GM19438 (cell line): ENCODE measurements at regions not wholly inside any gene's neighbourhood (a gene's known extent, or its start where the extent isn't known, plus 50 kb on each side); places are given as distances from the start of the nearest gene placed in this dataset.

Source experiments
- ATAC-seq: cut with Tn5 transposase; IDR thresholded peaks from one replicate; pipeline ENCODE4 v1.9.1; 2021; ENCODE audit warnings: low read depth; ENCODE audit not compliant: unreplicated experiment

DNA sequence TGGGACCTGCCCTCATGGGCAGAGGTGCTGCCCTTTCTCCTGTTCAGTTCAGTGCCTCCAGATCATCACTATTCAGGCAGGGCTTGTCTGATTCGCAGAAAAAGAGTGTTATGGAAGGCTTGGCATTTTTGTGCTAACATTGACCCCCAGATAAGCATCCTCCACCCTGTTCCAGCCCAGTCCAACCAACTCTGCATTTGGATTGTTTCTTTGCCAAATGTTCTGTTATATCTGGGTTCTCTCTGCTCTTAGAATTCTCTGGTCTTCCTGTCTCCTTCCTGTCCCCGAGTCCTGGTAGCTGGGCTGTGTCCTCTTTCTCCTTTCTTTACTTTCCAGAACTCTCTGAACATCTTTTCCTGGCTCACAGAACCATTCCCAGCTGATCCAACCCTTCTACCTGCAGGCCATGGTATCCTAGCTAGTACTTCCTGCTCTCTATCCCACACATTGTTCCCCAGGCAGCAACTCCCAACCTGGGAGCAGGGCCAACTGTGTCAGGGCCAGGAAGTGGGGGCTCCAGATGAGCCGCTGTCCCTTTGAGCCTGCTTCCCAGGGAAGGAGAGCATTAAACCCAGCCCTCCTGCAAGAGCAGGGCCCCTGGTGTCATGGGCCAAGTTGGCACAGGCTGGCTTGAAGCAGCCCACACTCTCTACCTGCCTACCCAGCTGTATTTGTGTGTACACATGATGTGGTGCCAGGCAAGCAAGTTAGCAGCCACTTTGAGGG lies 280.7 kb upstream of the CADM1 start:
- no peak for ATAC-seq

DNA sequence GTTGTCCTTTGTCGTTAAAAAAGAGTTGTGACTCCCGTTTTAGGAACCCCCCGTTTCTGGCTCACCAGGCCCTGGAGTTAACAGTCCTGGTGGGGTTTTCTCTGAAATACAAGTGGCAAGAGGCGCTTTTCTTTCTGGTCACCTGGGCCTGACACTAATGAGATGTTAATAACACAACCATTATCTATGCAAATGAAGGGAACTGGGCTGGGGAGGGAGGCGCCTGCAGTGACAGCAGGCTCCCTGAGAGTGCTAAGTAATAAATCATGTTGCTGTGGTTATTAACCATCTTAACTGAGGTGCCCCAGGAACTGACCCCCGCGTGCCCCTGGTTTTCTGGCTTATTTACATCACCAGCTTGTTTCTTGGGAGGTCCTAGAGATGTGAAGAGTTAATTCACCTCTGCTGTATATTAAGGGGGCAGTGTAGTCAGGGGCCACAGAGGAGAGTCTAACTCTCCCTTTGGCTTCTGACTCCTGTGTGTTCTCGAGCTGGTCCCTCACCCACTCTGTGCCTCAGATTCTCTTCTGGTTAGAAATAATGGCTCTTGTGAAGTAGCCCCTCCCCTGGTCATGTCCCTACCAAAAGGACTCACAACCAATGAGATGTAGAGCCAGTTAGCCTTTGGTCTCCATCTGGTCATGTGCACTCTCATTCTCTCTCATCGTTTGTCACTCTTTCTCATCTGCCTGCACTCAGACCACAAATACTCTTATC lies 276.6 kb upstream of the CADM1 start:
- ATAC-seq = no peak

DNA sequence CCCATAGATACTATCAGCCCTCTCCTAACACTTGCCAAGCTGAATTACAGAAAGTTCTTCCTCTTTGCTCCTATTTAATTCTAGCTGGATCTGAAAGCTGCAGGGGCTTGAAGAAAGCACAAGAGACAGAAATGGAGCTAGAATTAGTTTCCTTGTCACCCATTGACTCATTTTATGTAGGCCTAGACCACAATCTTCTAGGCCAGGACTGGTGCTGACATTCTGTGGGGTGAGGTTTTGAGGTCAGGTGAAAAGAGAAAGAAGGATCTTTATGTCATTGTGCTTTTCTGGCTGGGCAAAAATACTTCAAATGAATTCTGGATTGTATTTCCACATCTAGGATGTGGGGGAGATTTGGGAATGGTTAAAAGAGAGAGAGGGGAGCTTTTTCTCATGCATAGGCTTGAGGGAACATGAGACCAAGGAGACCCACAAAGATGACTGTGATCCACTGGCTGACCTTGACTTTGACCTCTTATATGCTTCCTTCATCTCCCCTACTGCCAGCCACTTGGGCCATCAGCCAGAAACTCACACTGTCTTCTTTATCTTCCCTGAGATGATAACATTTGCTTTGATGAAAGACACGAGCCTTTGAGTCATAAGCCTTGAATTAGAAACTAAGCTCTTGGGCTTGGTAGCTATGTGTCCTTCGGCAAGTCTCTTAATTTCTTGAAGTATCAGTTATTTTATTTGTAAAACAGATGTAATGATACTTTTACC lies 274.9 kb upstream of the CADM1 start:
- no peak for ATAC-seq

DNA sequence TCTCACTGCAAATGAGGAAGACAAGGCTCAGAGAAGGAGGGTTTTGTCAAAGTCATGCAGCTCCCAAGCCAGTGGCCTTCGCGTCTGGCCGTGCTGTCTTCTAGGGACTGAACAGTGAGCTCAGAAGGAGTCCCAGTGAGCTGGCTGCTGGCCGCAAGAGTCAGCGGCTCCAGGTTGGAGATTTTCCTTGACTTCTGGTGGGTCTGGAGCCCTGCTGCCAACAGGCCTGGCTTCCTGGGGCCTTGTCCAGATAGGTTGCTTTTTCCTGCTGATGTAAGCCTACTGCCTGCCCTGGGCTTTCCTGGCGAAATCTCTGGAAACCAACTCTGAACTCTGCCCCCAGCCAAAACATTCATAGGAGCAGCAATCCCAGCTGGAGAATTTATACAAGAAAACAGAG lies 272.7 kb upstream of the CADM1 start:
- ATAC-seq = no peak

DNA sequence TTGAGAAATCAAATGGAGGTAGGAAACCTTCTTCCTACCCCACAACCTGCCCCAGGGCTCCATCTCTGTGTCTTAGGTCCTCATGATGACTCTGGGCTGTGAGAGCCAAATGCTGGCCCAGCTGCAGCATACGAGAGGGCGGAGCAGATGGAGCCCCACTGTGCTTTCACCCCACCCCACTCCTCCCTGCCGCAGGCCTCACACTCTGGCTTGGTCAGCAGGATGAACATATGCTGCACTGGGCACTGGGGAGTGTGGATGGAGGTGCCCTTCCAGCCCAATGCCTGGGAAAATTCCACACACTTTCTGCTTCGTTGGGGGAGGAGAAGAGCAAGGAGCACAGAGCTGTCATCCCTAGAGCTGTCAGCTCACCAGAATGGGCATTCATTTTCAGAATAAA lies 271.6 kb upstream of the CADM1 start:
- no peak for ATAC-seq

DNA sequence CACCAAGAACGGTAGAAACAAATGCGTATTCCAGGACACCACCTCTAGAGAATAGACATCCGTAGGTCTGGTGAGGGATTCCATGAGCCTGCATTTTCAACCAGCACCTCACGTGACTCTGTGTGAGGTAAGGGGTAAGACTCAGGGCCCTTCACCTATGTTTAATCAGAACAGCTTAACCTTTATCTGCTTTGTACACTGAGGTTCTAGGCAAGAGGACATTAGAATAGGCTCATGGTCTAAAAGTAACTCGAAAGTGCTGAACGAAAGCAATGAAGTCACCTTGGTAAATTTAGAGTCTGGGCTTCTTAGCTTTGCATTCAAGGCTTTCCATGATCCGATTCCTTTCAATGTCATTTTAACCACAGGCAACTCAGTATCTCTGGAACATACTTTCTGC lies 270.5 kb upstream of the CADM1 start:
- no peak for ATAC-seq

DNA sequence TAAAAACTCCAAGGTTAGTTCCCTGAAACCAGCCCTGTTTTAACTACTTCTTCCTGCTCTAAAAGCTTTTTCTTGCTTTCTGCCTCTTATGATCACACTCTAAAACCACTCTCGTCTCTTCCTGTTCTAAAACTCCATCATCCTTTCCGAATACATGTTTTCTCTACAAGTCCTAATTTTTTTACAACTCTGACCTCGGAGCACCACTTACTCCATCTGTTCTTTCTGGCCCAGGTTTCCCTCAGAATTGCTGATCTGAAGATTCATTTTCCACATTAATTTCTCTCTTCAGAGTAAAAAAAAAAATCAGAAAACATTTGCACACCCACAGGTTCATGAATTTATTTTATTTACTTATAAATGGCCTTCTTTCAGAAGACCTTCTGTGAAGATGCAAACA lies 265.7 kb upstream of the CADM1 start:
- no peak for ATAC-seq

DNA sequence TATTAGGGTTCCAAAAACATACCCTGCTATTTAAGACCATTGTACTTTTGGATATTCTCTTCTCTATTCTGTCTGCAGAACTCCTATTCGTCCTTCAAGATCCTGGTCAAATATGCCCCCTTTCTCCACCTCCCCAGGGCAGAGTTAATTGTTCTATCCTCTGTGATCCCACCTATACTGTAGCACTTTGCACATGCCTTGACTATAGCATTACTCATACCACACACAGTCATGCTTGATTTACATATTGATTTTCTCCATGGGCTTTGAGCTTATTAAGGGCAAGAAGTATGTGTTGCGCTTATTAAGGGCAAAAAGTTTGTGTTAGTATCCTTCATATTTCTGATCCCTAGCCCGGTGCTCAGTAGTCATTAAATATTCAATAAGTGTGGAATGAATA lies 263.7 kb upstream of the CADM1 start:
- ATAC-seq = no peak

DNA sequence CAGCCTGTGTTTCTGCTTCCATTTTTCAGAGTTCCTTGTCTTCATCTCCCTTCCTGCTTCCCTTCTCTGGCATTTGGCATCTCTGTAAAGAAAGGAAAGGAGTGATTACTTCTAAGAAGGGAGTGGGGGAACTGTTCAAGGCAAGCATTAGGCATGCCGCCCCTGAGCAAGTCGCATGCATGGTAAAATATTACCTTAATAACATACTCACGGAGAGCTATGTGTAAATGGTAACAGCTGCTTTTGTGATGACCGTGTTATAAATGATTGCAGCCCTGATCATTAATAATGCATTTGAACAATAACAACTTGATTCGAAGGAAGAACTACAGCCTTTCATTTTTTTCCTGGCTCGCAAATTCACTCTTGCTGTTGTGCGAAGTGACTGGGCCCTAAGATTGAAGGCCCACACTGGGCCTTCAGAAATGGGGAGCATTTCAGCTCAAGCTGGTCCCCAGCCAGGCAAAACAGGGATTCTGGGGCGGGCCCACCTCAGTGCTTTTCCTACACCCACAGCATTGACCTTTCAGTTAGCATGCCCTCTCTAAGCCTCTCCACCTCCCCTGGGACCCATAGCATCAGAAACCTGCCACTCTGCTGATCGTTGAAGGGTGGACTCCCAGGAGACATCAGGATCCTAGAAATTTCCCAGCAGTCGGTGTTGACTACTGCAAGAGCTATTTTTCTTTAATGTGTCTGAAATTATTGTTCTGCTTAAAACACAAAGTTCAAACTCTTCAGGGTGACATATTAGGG lies 263.0 kb upstream of the CADM1 start:
- ATAC-seq = no peak

DNA sequence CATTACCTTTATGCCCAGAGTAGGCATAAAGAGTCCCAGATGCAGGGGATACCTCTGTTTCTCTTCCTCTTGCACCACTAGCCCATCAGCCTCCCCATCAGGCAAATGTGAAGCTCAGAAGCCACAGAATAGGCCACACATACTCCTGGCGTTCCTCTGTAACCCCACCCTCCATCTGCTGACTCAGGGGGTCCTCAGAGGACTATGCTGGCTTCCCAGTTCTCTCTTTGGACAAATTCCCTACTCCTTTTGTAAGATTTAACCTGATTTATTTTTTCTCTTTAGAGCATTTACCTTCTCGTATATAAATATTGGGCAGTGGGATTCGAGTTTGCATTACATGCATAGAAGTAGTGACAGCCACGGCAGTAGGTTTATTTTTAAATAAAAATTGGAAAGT lies 262.3 kb upstream of the CADM1 start:
- ATAC-seq = no peak

DNA sequence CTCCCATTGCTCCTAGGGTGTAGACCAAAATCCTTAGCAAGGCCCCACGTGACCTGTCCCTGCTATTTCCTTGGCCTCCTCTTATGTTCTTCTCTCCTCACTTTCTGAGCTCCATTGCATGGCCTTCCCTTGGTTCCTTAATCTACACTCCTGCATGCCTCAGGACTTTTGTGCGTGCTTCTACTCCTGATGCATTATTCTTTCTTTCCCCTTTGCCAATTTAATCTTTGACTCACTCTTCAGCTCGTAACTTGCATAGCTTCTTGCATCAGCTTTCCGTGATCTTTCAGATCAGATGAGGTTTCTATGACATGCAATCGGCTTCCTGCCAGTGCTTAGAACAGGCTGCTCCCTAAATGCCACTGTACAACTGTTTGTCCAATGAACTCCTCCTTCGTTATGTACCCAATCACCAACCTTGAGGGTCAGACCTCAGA lies 261.6 kb upstream of the CADM1 start:
- ATAC-seq = no peak

DNA sequence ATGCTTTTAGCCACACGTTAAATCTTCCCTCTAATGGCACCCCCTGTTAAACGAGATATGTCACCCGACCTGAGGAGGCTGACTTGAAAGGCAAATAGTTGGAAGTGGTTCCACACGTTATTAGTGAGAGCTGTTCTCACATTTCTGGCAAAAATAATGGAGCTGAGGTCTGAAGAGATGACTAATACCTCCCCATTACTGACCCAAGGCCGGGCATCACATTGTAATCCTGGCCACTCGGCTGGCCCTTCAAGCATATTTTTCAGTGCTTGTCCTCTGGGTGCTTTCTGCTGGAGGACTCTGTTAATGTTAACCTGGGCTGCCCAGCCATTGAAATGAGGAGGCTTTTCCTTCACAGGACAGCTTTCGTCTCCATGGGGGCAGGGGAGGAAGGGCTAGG lies 260.0 kb upstream of the CADM1 start:
- no peak for ATAC-seq

DNA sequence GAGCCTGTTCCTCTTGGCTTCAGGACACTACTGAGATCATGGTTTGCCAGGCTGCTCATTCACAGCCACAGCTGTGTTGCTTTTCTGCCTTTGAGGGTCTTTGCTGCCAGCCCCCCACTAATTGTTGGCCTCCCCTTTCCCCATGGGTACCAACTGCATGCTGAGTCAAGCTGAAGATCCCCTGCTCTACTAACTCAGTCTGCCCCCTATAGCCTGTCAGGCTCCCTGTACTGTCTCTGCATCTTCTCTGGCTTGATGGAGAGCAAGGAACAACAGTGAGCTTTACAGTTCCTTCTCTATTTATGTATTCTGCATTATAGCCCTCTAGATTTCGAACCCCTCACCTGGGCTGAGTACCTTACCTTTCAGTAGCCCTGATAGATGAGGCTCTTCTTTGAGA lies 257.6 kb upstream of the CADM1 start:
- ATAC-seq = no peak

DNA sequence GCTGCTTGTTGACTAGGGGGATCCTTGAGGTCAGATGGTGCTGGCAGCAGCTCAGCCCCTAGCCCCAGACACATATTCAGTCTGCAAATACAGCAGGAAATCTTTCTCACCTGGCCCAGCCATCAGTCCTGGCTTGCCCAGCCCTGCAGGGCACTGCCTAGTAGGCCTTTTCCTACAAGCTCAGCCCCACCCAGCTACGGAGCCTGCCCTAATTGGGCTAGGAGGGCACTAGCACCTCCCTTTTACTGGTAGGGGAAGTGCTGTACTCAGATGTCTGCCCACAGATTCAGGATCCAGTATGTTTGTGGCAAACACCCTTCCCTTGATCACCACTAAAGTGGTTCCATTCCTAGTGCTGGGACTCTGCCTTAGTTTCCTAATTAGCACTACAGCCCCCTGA lies 257.1 kb upstream of the CADM1 start:
- ATAC-seq = no peak

DNA sequence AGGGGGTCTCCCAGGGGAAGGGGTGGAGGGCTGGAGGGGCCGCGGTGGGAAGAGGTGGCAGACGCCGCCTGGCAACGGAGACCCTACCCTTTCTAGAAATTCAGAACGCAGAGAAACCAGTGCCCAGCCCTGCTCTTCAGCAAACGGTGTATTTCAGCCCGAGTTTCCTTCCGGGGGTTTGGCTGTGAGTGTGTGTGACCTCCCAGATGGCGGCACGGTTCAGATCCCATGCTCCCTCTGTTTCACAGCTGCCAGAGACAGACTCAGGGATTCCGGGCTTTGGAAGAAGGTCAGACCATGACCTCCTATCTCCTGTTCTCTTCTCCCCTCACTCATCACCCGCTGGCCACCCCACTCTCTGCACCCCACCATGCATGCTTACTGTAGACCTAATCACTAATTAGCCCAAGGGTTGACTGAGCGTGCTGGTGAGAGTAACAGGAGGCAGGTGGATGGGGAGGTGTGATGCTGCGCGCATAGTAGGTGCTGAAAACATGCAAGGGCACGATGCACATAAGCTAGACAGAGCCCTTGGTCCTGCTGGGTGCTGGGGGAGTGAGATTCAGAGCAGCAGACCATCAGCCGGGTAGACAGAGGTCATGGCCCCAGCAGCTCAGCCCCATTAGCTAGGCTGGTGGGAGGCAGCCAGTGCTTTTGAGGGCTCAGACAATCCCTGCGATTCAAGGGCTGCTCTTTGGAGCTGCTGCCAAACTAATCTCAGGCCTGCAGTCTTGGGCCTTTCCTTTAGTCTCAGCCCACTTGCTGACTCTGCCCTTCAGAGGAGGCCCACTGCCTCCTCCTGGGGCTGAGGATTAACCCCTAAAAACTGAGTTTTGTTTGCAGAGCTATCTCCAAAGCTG lies 256.5 kb upstream of the CADM1 start:
- ATAC-seq = no peak

DNA sequence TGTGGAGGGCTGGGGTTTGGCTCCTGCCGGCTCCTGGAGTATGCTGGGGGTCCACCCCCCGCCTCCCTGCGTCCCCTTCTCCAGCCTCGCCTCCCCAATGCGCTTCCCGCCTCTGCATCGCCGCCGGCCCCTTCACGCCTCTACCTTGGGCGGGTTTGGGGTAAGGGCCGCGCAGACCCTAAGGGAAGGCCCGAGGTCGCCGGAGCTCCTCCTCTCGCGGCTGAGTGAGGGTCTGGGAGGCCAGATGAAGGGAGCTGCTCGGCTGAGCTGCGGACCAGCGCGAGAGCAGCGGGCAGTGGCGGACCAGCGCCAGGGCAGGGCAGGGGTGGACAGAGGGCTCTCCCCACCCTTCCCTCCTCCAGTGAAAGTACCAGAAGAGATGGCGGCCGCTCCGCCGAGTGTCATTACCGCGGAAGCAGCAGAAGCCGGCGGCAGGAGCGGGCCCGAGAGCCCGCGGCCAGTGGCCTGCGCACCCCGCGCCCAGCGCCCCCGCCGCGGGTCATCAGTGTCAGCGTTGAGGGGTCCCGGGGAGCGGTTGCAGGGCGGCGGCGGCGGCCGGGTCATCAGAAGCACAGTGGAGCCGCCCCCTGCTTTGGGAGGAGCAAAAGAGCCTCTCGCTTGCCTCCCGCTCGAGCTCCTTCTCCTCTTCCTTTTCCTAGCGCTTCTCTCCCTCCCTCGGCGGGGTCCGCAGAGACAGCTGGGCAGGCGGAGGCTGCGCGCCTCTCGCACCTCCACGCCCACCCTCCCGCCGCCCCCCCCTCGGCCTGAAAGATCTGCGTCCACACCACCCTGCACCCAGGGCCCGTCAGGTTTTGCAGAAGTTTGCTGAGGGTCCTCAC lies 255.6 kb upstream of the CADM1 start:
- no peak for ATAC-seq

DNA sequence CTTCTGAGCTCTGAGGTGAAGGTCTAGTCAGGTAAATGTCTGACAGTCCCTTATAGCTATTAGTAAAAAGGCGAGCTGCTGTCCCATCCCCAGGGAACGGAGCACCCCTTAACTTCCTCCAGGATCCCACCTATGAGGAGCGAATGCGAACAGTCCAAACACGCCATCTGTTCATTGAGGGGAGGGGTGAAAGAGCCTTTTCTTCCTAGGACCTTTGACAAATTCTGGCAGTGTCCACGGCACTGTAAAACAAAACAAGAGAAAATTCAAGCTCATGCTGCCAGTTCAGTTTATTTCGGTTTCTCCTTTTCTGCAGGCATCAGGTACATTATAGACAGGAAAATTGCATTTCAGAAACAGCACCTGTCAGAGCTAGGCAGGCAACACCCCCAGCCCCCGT lies 253.8 kb upstream of the CADM1 start:
- no peak for ATAC-seq

DNA sequence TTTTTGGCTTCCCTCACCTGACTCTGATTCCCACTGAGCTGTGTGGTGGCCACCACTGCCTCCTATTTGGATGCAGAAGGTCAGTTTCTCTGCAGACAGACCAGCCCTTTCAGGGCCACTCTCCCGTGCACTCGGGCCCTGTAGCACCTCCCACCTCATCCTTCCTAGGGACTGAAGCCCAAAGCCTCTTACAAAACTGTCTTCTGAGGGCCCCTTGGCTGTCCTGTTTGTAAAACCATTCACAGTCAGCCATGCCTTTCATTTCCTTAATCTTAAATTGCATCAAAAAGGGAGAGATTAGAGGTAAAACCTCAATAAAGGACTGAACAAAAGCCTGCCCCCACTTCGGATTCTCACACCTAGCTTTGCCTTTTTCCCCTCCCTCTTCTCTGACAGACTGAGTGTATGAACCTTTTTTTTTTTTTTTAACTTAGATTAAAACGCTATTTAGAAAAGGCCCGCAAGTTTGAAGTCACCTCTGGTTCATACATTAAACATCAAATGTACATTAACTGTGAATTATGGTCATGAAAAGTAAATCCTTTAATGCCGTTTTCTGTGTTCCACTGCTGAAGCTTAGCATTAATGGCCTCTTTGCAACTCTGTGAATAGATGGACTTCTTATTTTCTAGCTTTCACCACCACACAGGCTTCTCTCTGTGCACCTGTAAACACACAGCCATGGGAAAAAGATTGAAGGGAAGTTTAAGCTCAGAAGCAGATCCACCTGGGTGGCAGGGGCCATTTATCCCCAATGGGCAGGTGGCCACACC lies 247.2 kb upstream of the CADM1 start:
- no peak for ATAC-seq
